ENCODE measurements at regions not wholly inside any gene's neighbourhood (a gene's known extent, or its start where the extent isn't known, plus 50 kb on each side); places are given as distances from the start of the nearest gene placed in this dataset.

- no peak for DNase-seq
- Histone ChIP-seq H3K27me3 (no peaks in the 10 kb centered on the region), H3K27ac (no peak overlapping the region), H3K4me1 (peaks cover 0 to 6% (median 0%) of the 10 kb centered on the region in 4 donors), H3K9me3 (no peaks in the 10 kb centered on the region), H3K36me3 (no peaks in the 10 kb centered on the region), H3K4me3 (no peak overlapping the region)
- 22 to 45% (median 31%) methylated on average over 4 of the region's 4 CpGs for WGBS, 5 donors
- no peak for TF ChIP-seq CTCF (IDR thresholded peaks at IDR 0.05)
- no peak for TF ChIP-seq EP300 (IDR thresholded peaks at IDR 0.05)
- no peak for TF ChIP-seq POLR2AphosphoS5 (IDR thresholded peaks at IDR 0.05)
- TF ChIP-seq POLR2A (IDR thresholded peaks at IDR 0.05): no peak
- intact Hi-C loops (cut with DNase I; ENCODE audit: low total_unique reads): no loop called here
Measured at GRCh38 chr4:27764526-27764837, 903.8 kb downstream of the STIM2 start.

DNA sequence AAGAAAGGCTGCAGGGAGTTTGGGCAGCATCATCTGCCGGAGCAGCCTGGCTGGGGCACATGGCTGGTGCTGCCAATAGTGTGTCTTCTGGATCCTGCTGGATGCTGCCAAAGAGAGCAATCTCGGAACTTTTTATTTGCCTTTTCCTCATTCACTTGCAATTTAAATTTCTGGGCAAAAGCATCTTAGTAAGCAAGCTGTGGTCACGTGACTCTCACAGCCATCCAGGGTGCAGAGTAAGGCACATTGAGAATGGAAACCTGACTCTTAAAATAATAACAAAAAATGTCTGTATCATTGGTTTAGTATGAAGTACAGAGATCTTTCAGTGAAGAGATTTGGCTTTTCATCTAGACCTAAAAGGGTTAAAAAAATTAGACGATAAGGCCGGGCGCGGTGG lies 910.3 kb downstream of the STIM2 start:
- WGBS, 5 donors: 84 to 95% (median 90%) methylated on average over 7 of the region's 7 CpGs

GRCh38 chr4:27775156-27775555 lies 914.5 kb downstream of the STIM2 start:
- no peak overlapping the region for H3K27ac ChIP-seq
- no peaks in the 10 kb centered on the region for H3K27me3 ChIP-seq
- TF ChIP-seq POLR2A (IDR thresholded peaks at IDR 0.05): no peak
- no peak for TF ChIP-seq EP300 (IDR thresholded peaks at IDR 0.05)
- TF ChIP-seq POLR2AphosphoS5 (IDR thresholded peaks at IDR 0.05): no peak
- TF ChIP-seq CTCF (IDR thresholded peaks at IDR 0.05): no peak
- no peak for DNase-seq
- no peak overlapping the region for H3K4me3 ChIP-seq
- no peaks in the 10 kb centered on the region for H3K4me1 ChIP-seq
- H3K36me3 ChIP-seq: no peaks in the 10 kb centered on the region
- intact Hi-C loops (cut with DNase I; ENCODE audit: low total_unique reads): no loop called here
- WGBS, 5 donors: 33 to 53% (median 43%) methylated on average over 3 of the region's 3 CpGs
- H3K9me3 ChIP-seq: peaks cover 0 to 5% (median 0%) of the 10 kb centered on the region in 4 donors

More for the DNA sequence above, 910.3 kb downstream of the STIM2 start:
- Histone ChIP-seq H3K36me3 (no peaks in the 10 kb centered on the region), H3K9me3 (no peaks in the 10 kb centered on the region), H3K4me3 (no peak overlapping the region), H3K27ac (no peak overlapping the region), H3K27me3 (no peaks in the 10 kb centered on the region), H3K4me1 (no peaks in the 10 kb centered on the region)
- TF ChIP-seq EP300 (IDR thresholded peaks at IDR 0.05) (no peak), POLR2AphosphoS5 (IDR thresholded peaks at IDR 0.05) (no peak), POLR2A (IDR thresholded peaks at IDR 0.05) (no peak), CTCF (IDR thresholded peaks at IDR 0.05) (no peak)
- intact Hi-C loops (cut with DNase I; ENCODE audit: low total_unique reads): no loop called here
- DNase-seq: no peak

DNA sequence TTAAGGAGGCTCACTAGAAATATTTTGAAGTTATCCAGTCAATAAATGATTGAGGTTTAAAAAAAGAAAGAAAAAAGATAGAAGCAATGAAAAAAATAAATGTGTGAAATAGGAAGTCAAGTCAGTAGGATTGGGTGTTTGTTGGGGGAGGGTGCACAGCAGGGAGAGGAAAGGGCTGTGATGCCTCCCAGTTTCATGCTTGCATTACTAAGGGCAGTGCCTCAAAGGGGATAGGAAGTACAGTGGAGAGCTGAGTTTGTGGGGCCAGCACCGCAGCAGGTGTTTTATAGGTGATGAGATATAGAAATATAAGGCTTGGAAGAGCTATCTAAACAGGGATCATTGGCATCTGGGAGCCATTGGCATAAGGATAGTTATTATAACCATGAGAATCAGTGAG lies 919.2 kb downstream of the STIM2 start:
- Histone ChIP-seq H3K4me3 (no peak overlapping the region), H3K9me3 (peaks cover 0 to 5% (median 0%) of the 10 kb centered on the region in 4 donors), H3K4me1 (no peaks in the 10 kb centered on the region), H3K27ac (no peak overlapping the region), H3K36me3 (no peaks in the 10 kb centered on the region), H3K27me3 (no peaks in the 10 kb centered on the region)
- TF ChIP-seq POLR2AphosphoS5 (IDR thresholded peaks at IDR 0.05): no peak
- no peak for TF ChIP-seq POLR2A (IDR thresholded peaks at IDR 0.05)
- TF ChIP-seq EP300 (IDR thresholded peaks at IDR 0.05): no peak
- TF ChIP-seq CTCF (IDR thresholded peaks at IDR 0.05): no peak
- intact Hi-C loops (cut with DNase I; ENCODE audit: low total_unique reads): no loop called here
- WGBS, 5 donors: 85 to 97% (median 86%) methylated on average over 1 of the region's 1 CpG
- no peak for DNase-seq
